Mucosa of descending colon (tissue), 3 donors: ENCODE measurements at regions not wholly inside any gene's neighbourhood (a gene's known extent, or its start where the extent isn't known, plus 50 kb on each side); places are given as distances from the start of the nearest gene placed in this dataset.

ENCODE experiments used
- ATAC-seq: fragments of 200-7000 bp; cut with Tn5 transposase; one replicate; pipeline ENCODE4 v1.9.1; 2020; ENCODE audit warnings: mild to moderate bottlenecking, moderate library complexity
- DNase-seq, 3 donors: peaks; one replicate each; pipeline ENCODE4 v3.0.0-alpha.2; 2020
- H3K36me3 ChIP-seq: fragments of 200-600 bp; one replicate; pipeline ENCODE4 v1.8.0; 2021; ENCODE audit warnings: low read depth, mild to moderate bottlenecking
- H3K4me1 ChIP-seq: fragments of 200-600 bp; one replicate; pipeline ENCODE4 v1.8.0; 2021; ENCODE audit warnings: low read depth, mild to moderate bottlenecking
- H3K4me3 ChIP-seq: fragments of 200-600 bp; one replicate; pipeline ENCODE4 v1.8.0; 2021; ENCODE audit warnings: mild to moderate bottlenecking
- H3K9me3 ChIP-seq: fragments of 200-600 bp; one replicate; pipeline ENCODE4 v1.8.0; 2021; ENCODE audit warnings: mild to moderate bottlenecking
- CTCF ChIP-seq: fragments of 200-600 bp; IDR thresholded peaks from one replicate; pipeline ENCODE4 v1.8.0; 2022; ENCODE audit warnings: antibody characterized with exemption, mild to moderate bottlenecking
- intact Hi-C, 2 donors: fragments of 100-400 bp; cut with DNase I in 1 of 2; cut with micrococcal nuclease in 1 of 2; formaldehyde crosslinking; loops; one replicate each; pipeline versions ENCODE4 v1.11.0 to v1.11.1; 2022; cut with DNase I, micrococcal nuclease
- donor health status: DM: no; HTN: no; CAD: no; lungs with moderate emphysema.
- donor health status: DM: no; HTN: no; CAD: no.
- donor health status: DM: no; HTN: yes; CAD: no.

DNA sequence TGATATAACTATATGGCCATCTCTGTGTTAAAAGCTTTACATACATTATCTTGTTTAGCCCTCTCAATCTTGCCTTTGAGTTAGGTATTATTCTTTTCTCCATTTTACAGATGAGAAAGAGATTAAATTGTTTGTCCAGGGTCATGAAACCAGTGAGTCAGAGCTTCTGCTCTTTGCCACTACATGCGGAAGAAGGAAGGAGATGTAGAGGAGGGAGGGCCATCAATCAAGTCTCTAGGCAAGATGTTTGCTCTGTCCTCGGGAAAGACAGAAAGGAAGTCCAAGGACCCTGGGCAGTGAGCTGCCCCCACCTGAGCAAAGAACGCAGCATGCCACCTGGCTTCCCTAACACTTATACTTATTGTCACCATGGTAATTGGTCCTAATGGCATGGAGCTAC, 133.7 kb upstream of the IL1RAPL2 start:
- intact Hi-C loops: no loop called here
- DNase-seq: peak in 2 of 3 donors; percentile 27 to 38
- no peak for TF ChIP-seq CTCF
- no peaks in the 10 kb centered on the region for H3K9me3 ChIP-seq
- peak; percentile 95 for ATAC-seq
- peaks cover 4% of the 10 kb centered on the region for H3K4me1 ChIP-seq
- no peak overlapping the region for H3K4me3 ChIP-seq
- no peaks in the 10 kb centered on the region for H3K36me3 ChIP-seq

GRCh38 chrX:104430742-104431119, 135.3 kb upstream of the IL1RAPL2 start:
- no peaks in the 10 kb centered on the region for H3K9me3 ChIP-seq
- peaks cover 4% of the 10 kb centered on the region for H3K4me1 ChIP-seq
- ATAC-seq (peak; percentile 74), DNase-seq (no peak)
- intact Hi-C loops: no loop called here
- TF ChIP-seq CTCF: no peak
- no peak overlapping the region for H3K4me3 ChIP-seq
- H3K36me3 ChIP-seq: no peaks in the 10 kb centered on the region

GRCh38 chrX:104430072-104430741, 135.8 kb upstream of the IL1RAPL2 start:
- no peak for DNase-seq
- Histone ChIP-seq H3K9me3 (no peaks in the 10 kb centered on the region), H3K36me3 (no peaks in the 10 kb centered on the region), H3K4me1 (peaks cover 4% of the 10 kb centered on the region), H3K4me3 (no peak overlapping the region)
- no peak for ATAC-seq
- intact Hi-C loops: no loop called here
- TF ChIP-seq CTCF: no peak

GRCh38 chrX:104428231-104428630, 137.8 kb upstream of the IL1RAPL2 start:
- intact Hi-C loops: no loop called here
- Histone ChIP-seq H3K36me3 (no peaks in the 10 kb centered on the region), H3K4me1 (peaks cover 4% of the 10 kb centered on the region), H3K9me3 (no peaks in the 10 kb centered on the region), H3K4me3 (no peak overlapping the region)
- no peak for TF ChIP-seq CTCF
- ATAC-seq (no peak), DNase-seq (no peak)

- DNase-seq: no peak
Measured at GRCh38 chrX:104427693-104428092, 138.3 kb upstream of the IL1RAPL2 start.

More at GRCh38 chrX:104427693-104428092, 138.3 kb upstream of the IL1RAPL2 start:
- Histone ChIP-seq H3K4me3 (no peak overlapping the region), H3K4me1 (peaks cover 4% of the 10 kb centered on the region), H3K9me3 (no peaks in the 10 kb centered on the region), H3K36me3 (no peaks in the 10 kb centered on the region)
- intact Hi-C loops: no loop called here
- no peak for TF ChIP-seq CTCF
- ATAC-seq: no peak
